ENCODE measurements at regions not wholly inside any gene's neighbourhood (a gene's known extent, or its start where the extent isn't known, plus 50 kb on each side); places are given as distances from the start of the nearest gene placed in this dataset.
"Not testable (repeated sequence)": the region's sequence is repeated elsewhere in the genome, so short reads cannot be mapped to it uniquely, and the experiment has no call there.

- no peak for DNase-seq
These were observed 161.2 kb upstream of the KCNH8 start for GRCh38 chr3:18987070-18987469.

- DNase-seq: no peak
These were observed 165.4 kb upstream of the KCNH8 start for GRCh38 chr3:18982920-18983319.

GRCh38 chr3:18976102-18976501 is 172.2 kb upstream of the KCNH8 start:
- not testable (repeated sequence) for DNase-seq

GRCh38 chr3:18968120-18968519 is 180.2 kb upstream of the KCNH8 start:
- no peak for DNase-seq

- no peak for DNase-seq
These were observed 182.5 kb upstream of the KCNH8 start for GRCh38 chr3:18965781-18966180.

GRCh38 chr3:18964640-18965039 is 183.7 kb upstream of the KCNH8 start:
- DNase-seq: no peak

- DNase-seq: no peak
These were observed 197.0 kb upstream of the KCNH8 start for GRCh38 chr3:18951333-18951732.

- DNase-seq: no peak
These were observed 201.8 kb upstream of the KCNH8 start for GRCh38 chr3:18946524-18946923.

GRCh38 chr3:18937574-18937973 is 210.7 kb upstream of the KCNH8 start:
- DNase-seq: no peak

- DNase-seq: no peak
These were observed 229.2 kb upstream of the KCNH8 start for GRCh38 chr3:18919158-18919557.

GRCh38 chr3:18917923-18918322 is 230.4 kb upstream of the KCNH8 start:
- no peak for DNase-seq

GRCh38 chr3:18902081-18902793 is 246.1 kb upstream of the KCNH8 start:
- DNase-seq: no peak

GRCh38 chr3:18901571-18901970 is 246.7 kb upstream of the KCNH8 start:
- DNase-seq: no peak

GRCh38 chr3:18900994-18901393 is 247.3 kb upstream of the KCNH8 start:
- no peak for DNase-seq

- no peak for DNase-seq
These were observed 249.4 kb upstream of the KCNH8 start for GRCh38 chr3:18898911-18899310.

- no peak for DNase-seq
These were observed 255.6 kb upstream of the KCNH8 start for GRCh38 chr3:18892756-18893155.

GRCh38 chr3:18892047-18892446 is 256.3 kb upstream of the KCNH8 start:
- DNase-seq: no peak

GRCh38 chr3:18891641-18892040 is 256.7 kb upstream of the KCNH8 start:
- DNase-seq: no peak

GRCh38 chr3:18890449-18890848 is 257.9 kb upstream of the KCNH8 start:
- DNase-seq: no peak

GRCh38 chr3:18888819-18889218 is 259.5 kb upstream of the KCNH8 start:
- DNase-seq: no peak

GRCh38 chr3:18888370-18888769 is 259.9 kb upstream of the KCNH8 start:
- no peak for DNase-seq

- DNase-seq: no peak
These were observed 262.0 kb upstream of the KCNH8 start for GRCh38 chr3:18886331-18886730.

- no peak for DNase-seq
These were observed 262.7 kb upstream of the KCNH8 start for GRCh38 chr3:18885612-18886011.

- DNase-seq: no peak
These were observed 264.7 kb upstream of the KCNH8 start for GRCh38 chr3:18883571-18883970.

- no peak for DNase-seq
These were observed 267.6 kb upstream of the KCNH8 start for GRCh38 chr3:18880691-18881090.

All from fibroblast of upper back skin (primary cell).